K562 (cell line): ENCODE measurements at regions not wholly inside any gene's neighbourhood (a gene's known extent, or its start where the extent isn't known, plus 50 kb on each side); places are given as distances from the start of the nearest gene placed in this dataset.

Experiments used
- MLLT1 ChIP-seq, 2 experiments: fragments of 450-650 bp; IDR thresholded peaks; 2 replicates each; pipeline ENCODE4 v1.6.1; 2016
- REST ChIP-seq, 2 experiments: fragments of 450-650 bp; formaldehyde crosslinking in 1 of 2; IDR thresholded peaks; 2 replicates each; pipeline versions ENCODE4 v1.4.0 to v1.6.1; 2014 to 2020; ENCODE audit warnings: mild to moderate bottlenecking in 2 of 2, borderline replicate concordance in 1 of 2, low read depth in 1 of 2

DNA sequence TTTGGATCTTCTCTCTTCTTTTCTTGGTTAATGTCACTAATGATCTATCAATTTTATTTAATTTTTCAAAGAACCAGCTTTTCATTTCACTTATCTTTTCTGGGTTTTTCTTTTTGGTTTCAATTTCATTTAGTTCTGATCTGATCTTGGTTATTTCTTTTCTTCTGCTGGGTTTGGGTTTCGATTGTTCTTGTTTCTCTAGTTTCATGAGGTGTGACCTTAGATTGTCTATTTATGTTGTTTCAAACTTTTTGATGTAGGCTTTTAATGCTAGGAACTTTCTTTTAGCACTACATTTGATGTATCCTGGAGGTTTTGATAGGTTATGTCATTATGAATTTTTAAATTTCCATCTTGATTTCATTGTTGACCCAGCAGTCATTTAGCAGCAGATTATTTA lies 142.3 kb downstream of the C11orf87 start (continued):
- TF ChIP-seq REST (IDR thresholded peaks at IDR 0.05; ENCODE audit: borderline replicate concordance) = no peak
- TF ChIP-seq REST (CRISPR knock-in tag; IDR thresholded peaks at IDR 0.05; ENCODE audit: low read depth) = no peak
- no peak for TF ChIP-seq MLLT1 (IDR thresholded peaks at IDR 0.05)
